ENCODE measurements at regions not wholly inside any gene's neighbourhood (a gene's known extent, or its start where the extent isn't known, plus 50 kb on each side); places are given as distances from the start of the nearest gene placed in this dataset.
"Not testable (repeated sequence)": the region's sequence is repeated elsewhere in the genome, so short reads cannot be mapped to it uniquely, and the experiment has no call there.

- CTCF ChIA-PET = interaction anchor here (2.0 kb wide), 1 partner anchor 26 kb away, joined by 4 read pairs; no protein-coding TSS in a partner anchor
- no peak for DNase-seq (ENCODE audit: extremely low spot score)
- POLR2A ChIA-PET = no interaction called here
- TF ChIP-seq CTCF (IDR thresholded peaks at IDR 0.05; ENCODE audit: control extremely low read depth, extremely low read depth, low read depth, missing control alignments) = no peak
Measured at GRCh38 chr5:92544596-92544995, 1036.4 kb downstream of the NR2F1-AS1 start.

- CTCF ChIA-PET = interaction anchor here (0.8 to 2.0 kb wide), 2 partner anchors 26 to 33 kb away, joined by 3 to 4 read pairs; no protein-coding TSS in a partner anchor
- POLR2A ChIA-PET = no interaction called here
- TF ChIP-seq CTCF (IDR thresholded peaks at IDR 0.05; ENCODE audit: control extremely low read depth, extremely low read depth, low read depth, missing control alignments) = no peak
- DNase-seq (ENCODE audit: extremely low spot score) = no peak
Measured at GRCh38 chr5:92544036-92544435, 1037.0 kb downstream of the NR2F1-AS1 start.

- no peak for TF ChIP-seq CTCF (IDR thresholded peaks at IDR 0.05; ENCODE audit: control extremely low read depth, extremely low read depth, low read depth, missing control alignments)
- no peak for DNase-seq (ENCODE audit: extremely low spot score)
- ChIA-PET POLR2A (no interaction called here), CTCF (interaction anchor here (0.8 to 2.0 kb wide), 2 partner anchors 25 to 32 kb away, joined by 3 to 4 read pairs; no protein-coding TSS in a partner anchor)
Measured at GRCh38 chr5:92543201-92543600, 1037.8 kb downstream of the NR2F1-AS1 start.

- POLR2A ChIA-PET; DNase-seq (ENCODE audit: extremely low spot score); CTCF ChIA-PET: not testable (repeated sequence)
Measured at GRCh38 chr5:92542017-92542416, 1039.0 kb downstream of the NR2F1-AS1 start.

GRCh38 chr5:92527311-92528078, 1053.5 kb downstream of the NR2F1-AS1 start:
- POLR2A ChIA-PET = no interaction called here
- TF ChIP-seq CTCF (IDR thresholded peaks at IDR 0.05; ENCODE audit: control extremely low read depth, extremely low read depth, low read depth, missing control alignments) = no peak
- DNase-seq (ENCODE audit: extremely low spot score) = no peak
- CTCF ChIA-PET = no interaction called here

GRCh38 chr5:92525131-92525530, 1055.9 kb downstream of the NR2F1-AS1 start:
- POLR2A ChIA-PET = no interaction called here
- TF ChIP-seq CTCF (IDR thresholded peaks at IDR 0.05; ENCODE audit: control extremely low read depth, extremely low read depth, low read depth, missing control alignments) = no peak
- CTCF ChIA-PET = interaction anchor here (0.7 to 1.3 kb wide), 4 partner anchors 8 to 14 kb away, joined by 3 to 4 read pairs (median 3); no protein-coding TSS in a partner anchor

GRCh38 chr5:92519811-92520632, 1061.0 kb downstream of the NR2F1-AS1 start:
- CTCF ChIA-PET = no interaction called here
- no peak for DNase-seq (ENCODE audit: extremely low spot score)
- POLR2A ChIA-PET = no interaction called here
- no peak for TF ChIP-seq CTCF (IDR thresholded peaks at IDR 0.05; ENCODE audit: control extremely low read depth, extremely low read depth, low read depth, missing control alignments)

More at GRCh38 chr5:92525131-92525530, 1055.9 kb downstream of the NR2F1-AS1 start:
- DNase-seq (ENCODE audit: extremely low spot score) = no peak

Measured in GM10248 (cell line).